ENCODE measurements at regions not wholly inside any gene's neighbourhood (a gene's known extent, or its start where the extent isn't known, plus 50 kb on each side); places are given as distances from the start of the nearest gene placed in this dataset.
A peak's percentile ranks its signal among the peaks of the same experiment; 100 is the strongest.

- H3K4me3 ChIP-seq (ENCODE audit: low read depth, low read length): no peak overlapping the region
- TF ChIP-seq, protein P1, sequence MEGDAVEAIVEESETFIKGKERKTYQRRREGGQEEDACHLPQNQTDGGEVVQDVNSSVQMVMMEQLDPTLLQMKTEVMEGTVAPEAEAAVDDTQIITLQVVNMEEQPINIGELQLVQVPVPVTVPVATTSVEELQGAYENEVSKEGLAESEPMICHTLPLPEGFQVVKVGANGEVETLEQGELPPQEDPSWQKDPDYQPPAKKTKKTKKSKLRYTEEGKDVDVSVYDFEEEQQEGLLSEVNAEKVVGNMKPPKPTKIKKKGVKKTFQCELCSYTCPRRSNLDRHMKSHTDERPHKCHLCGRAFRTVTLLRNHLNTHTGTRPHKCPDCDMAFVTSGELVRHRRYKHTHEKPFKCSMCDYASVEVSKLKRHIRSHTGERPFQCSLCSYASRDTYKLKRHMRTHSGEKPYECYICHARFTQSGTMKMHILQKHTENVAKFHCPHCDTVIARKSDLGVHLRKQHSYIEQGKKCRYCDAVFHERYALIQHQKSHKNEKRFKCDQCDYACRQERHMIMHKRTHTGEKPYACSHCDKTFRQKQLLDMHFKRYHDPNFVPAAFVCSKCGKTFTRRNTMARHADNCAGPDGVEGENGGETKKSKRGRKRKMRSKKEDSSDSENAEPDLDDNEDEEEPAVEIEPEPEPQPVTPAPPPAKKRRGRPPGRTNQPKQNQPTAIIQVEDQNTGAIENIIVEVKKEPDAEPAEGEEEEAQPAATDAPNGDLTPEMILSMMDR (conservative IDR thresholded peaks at IDR 0.05; ENCODE audit: low read depth, low read length): no peak
- DNase-seq (ENCODE audit: low read depth): no peak
Measured at GRCh38 chr2:42984617-42985016, 192.2 kb upstream of the HAAO start.

DNA sequence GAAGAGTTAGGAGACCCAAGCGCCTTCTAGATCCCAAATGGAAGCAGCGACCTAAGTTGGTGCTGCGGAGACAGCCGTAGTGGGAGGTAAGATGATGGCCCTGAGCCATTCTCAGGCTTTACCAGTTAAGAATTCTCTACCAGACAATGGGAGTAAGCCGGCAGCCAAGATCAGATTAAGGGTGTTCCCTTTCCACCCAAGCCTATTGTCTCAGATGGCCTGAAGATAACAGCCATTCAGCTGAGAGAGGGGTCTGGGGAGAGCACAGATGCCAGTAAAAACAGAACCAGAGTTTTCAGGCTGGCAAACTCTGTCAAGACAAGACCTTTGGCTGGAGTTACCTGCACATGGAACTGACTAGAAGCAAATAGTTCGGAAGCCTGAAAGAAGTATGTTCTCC lies 191.7 kb upstream of the HAAO start:
- H3K4me3 ChIP-seq (ENCODE audit: low read depth, low read length): no peak overlapping the region
- TF ChIP-seq, protein P1 (conservative IDR thresholded peaks at IDR 0.05; ENCODE audit: low read depth, low read length): no peak
- no peak for DNase-seq (ENCODE audit: low read depth)

GRCh38 chr2:42980764-42981416 lies 188.5 kb upstream of the HAAO start:
- H3K4me3 ChIP-seq (ENCODE audit: low read depth, low read length): no peak overlapping the region
- TF ChIP-seq, protein P1 (conservative IDR thresholded peaks at IDR 0.05; ENCODE audit: low read depth, low read length): no peak
- no peak for DNase-seq (ENCODE audit: low read depth)

GRCh38 chr2:42979870-42980763 lies 187.7 kb upstream of the HAAO start:
- H3K4me3 ChIP-seq (ENCODE audit: low read depth, low read length): no peak overlapping the region
- DNase-seq (ENCODE audit: low read depth): no peak
- TF ChIP-seq, protein P1 (conservative IDR thresholded peaks at IDR 0.05; ENCODE audit: low read depth, low read length): no peak

DNA sequence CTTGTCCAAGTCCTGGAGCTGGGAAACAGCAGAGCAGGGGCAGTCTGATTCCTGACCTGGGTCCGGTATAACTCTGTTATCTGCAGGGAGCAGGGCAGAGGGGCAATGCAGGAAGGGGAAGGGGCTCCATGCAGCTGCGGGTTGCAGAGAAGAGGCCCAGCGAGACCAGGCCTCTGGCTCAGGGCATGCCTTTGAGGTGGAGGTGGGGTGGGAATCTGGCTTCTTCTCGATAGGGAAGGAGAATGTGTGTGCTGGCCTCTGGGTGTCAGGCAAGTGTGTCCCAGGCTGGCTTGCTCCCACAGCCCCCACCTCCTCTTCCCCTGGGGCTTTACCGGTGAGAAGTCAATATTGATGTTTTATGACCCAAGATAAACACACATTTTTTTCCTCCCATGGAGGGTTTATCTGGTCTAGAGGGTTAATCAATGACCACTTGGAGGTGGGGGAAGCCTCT lies 187.1 kb upstream of the HAAO start:
- TF ChIP-seq, protein P1 (conservative IDR thresholded peaks at IDR 0.05; ENCODE audit: low read depth, low read length): peak; percentile 14
- H3K4me3 ChIP-seq (ENCODE audit: low read depth, low read length): no peak overlapping the region
- DNase-seq (ENCODE audit: low read depth): no peak

- TF ChIP-seq, protein P1 (conservative IDR thresholded peaks at IDR 0.05; ENCODE audit: low read depth, low read length): no peak
- no peak overlapping the region for H3K4me3 ChIP-seq (ENCODE audit: low read depth, low read length)
Measured at GRCh38 chr2:42978887-42979415, 186.6 kb upstream of the HAAO start.

More at GRCh38 chr2:42978887-42979415, 186.6 kb upstream of the HAAO start:
- no peak for DNase-seq (ENCODE audit: low read depth)

All from choroid plexus epithelial cell (primary cell).